Activated CD4-positive, alpha-beta T cell treated with anti-CD3 and anti-CD28 coated beads, Interleukin-2, Interleukin-6, amounts not matched to agents 100 ng/mL and 50 ng/mL, durations not matched to agents 16 hours and 8 hours (primary cell): ENCODE measurements at regions not wholly inside any gene's neighbourhood (a gene's known extent, or its start where the extent isn't known, plus 50 kb on each side); places are given as distances from the start of the nearest gene placed in this dataset.

Experiments
- DNase-seq: peaks from one replicate; pipeline ENCODE4 v3.0.0-alpha.2; 2020

DNA sequence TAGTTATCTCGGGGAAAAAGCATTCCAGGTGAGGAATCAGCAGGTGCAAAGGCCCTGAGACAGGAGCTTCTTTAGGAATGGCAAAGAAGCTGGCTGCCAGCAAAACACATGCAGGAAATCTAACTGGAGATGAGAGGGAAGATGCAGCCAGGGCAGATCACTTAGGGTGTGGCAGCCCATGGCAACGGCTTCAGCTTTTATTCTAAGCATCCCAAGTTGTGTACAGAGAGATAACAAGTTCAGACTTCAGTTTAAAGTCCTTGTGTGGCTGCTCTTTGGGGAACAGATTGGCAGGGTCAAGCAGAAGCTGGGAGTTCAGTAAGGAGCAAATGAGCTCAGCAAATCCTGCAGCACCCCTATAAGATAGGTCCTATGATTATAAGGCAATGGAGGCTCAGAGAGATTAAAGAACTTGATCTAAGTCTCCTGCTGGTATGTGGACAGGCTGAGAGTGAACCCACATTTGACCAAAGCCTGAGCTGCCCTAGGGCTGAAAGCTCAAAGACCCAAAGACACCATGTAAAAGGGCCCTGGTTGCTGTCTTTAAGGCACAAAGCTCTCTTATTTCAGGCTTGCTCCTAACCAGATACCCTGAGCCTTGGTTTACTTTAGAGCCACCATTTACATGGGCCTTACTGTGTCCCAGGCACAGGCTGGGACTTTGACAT is 466.8 kb downstream of the SOX6 start:
- DNase-seq = no peak

DNA sequence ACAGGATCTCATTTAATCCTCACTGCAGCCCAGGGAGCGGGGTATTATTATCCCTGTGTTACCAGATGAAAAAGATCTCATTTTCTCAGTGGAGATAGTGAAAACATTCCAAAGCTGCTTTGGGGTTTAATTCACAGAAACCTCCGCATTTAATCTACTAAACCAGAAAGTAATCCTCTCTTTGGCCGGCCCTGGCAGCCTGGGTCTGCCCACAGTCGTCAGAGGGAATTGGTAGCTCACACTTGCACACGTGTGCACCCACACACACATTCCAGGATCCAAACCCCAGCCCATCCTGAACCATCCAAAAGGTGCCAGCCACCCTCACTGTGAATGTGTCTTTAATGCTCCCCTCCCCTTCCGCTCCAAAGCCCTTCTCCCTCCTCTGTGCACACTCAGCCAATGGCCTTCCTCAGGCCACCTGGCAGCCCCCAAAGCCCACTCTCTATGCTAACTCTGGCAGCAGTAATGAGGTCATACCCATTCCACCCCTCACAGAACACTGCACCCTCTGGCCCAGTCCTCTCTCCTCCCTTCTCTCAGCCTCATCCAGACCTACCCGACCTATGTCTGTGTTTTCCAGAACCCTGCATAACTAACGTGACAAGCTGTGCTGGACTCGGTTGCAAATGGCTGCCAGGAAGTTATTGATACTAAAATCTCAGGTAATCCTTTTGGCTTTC is 466.2 kb downstream of the SOX6 start:
- no peak for DNase-seq

DNA sequence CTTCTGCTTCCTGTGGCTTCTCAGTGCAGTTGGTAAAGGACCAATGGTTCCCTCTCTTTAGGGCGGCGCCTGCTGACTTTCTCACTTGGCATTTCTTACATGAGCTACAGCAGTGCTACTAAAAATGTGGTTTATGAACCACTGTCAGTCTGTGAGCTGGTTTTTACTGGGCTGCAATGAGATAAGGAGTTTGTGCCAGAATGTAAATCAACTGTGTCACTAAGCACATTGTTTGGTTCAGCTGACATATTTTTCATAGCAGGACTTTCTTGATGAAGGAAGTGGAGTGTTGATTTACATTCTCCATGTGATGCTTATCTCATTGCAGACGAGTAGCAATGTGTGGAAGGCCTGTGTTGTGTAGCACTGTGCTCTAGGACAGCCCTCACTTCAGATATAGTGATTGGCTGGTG is 463.3 kb downstream of the SOX6 start:
- no peak for DNase-seq

DNA sequence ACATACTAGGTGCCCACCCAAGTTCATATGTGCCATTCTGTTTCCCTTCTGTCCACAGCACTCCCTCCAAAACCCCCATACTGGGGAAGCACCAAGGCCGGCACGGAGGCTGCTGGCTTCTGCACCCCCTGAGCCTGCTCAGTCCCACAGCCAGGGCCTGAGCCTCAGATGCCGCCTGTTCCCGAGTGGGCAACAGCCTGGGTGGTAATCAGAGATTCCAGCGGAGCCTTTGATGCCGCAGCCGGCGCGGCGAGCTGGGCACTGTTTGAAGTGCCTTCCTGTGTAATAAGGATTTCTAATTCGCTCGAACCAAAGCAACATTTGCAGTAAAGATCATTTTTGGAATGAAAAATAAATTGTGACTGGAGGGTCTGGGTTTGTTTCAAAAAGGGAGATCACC is 460.3 kb downstream of the SOX6 start:
- no peak for DNase-seq

DNA sequence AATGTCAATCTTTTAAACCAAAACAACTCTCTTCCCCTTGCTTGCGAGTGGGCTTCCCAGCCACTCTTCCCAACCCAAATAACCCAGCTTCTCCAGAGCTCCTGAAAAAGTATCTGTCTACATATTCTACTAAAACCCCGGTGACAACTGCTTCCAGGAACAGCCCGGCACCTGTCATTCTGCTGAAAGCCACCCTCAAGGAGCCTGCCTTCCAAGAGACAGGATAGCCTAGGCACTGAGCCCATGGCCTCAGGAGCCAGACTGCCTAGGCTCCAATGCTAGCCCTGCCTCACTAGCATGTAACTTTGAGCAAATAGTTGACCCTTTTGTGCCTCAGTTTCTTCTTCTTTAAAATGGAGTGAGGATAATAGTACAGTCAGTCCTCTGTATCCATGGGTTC is 459.8 kb downstream of the SOX6 start:
- DNase-seq = no peak

DNA sequence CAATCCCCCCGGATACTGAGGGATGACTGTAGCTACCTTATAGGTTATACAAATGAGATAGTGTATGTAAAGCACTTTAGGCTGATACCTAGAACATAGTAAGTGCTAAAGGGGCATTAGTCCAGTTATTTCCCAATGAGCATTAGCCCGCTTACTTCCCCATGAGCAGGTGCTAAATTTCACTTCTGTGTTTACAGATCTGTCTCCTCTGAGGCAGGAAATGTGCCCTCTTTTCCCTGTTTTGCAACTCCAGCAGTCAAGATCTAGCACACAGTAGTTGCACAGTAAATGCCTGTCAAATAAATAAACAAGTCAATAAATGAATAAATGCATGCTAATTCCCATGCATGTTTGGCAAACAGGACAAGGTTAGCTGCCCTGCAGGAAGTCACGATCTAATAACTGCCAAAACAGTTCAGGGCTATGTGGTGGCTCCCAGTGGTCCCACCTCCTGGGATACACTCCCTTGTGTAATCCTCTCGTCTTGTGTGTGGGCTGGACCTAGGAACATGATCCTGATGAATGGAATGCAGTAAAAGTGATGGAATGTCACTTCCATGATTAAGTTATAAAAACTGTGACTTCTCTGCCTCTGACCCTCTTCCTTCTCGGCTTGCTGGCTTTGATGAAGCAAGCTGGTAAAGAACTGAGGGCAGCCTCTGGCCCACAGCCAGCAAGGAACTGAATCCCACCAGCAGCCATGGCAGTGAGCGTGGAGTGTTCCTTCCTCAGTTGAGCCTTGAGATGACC is 459.0 kb downstream of the SOX6 start:
- DNase-seq = no peak

DNA sequence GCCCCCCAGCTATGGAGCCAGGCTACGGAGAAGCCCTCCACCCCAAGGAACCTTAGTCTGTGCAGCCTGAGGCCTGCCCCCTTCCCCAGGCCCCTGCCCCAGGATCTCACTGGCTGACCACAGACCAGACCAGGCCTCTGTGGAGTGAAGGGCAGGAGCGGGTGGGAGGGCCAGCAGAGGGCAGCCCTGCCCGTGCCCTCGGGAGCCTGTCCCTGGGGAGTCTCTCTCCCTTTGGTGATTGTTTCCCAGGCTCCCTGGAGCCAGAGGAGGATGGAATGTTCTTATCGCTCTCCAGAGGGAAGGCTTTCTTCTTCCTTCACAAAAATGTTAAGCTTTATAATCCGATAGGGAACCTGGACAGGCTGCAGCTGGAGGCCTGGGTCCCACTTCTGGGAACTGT is 455.3 kb downstream of the SOX6 start:
- DNase-seq = no peak

DNA sequence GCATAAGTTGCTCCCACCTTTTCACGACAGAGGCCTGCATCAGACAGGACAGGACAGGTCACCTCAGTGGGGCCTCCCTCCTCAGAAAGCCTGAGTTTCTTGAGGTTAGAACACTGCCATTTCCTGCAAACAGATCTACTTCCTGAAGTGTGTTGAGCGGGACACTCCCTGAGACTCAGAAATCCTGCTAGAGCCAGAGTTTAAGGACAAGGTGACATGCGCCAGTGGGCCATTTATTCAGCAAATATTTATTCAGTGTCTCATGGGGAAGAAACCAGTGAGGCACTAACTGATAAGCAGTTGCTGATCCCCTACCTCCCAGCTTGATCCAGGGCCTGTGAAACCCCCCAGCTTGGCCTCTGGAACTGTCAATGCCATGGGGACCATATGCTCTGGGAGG is 454.6 kb downstream of the SOX6 start:
- no peak for DNase-seq

DNA sequence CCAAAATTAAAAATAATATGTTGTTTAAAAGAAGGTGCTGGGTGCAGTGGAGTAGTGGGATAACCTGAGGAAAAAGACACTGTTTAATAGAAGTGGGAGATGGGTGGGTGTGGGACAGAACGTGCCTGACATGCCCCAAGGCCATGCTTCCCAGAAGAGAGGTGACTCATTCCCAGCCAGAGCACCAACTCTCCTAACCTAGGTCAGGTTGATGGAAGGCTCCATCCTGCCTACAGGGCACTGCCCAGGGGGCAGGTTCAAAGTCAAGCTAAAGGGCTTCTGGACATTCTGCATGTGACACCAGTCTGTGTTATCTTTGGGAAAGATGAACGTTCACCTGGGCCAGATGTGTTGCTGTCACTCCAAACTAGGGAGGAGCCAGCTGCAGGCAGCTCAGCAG is 453.1 kb downstream of the SOX6 start:
- no peak for DNase-seq

DNA sequence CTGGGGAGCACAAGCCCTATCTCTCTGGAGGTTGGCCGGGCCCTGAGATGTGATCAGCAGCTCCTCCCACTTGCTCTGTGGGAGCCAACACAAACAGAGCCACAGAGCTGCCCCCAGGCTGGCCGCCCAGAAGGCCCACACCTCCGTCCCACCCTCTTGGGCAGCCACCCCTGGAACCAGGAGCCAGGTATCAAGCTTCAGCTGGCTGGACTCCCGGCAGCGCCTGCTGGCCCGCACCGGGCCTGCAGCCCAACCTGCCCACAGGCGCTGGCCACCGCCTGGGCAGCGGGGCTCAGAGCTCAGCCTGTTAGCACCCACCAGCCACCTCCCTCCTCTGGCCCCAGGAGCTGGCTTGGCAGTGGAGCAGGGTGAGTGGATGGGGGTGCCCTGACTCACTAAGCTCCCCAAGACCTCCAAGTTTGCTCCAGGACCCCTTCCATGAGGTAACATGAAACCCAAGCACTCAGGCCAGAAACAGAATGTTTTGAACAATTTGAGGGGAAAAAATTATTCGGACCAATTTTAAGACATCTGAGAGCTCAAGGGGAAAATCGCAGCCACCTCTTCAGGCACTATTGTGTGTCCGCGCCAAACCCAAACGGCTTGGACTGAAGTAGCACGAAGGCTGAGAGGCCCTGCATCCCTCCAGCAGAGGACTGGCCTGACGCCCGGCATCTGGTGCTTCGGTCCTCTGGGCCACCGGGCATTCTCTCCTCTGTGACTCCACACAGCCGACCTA is 450.8 kb downstream of the SOX6 start:
- no peak for DNase-seq

DNA sequence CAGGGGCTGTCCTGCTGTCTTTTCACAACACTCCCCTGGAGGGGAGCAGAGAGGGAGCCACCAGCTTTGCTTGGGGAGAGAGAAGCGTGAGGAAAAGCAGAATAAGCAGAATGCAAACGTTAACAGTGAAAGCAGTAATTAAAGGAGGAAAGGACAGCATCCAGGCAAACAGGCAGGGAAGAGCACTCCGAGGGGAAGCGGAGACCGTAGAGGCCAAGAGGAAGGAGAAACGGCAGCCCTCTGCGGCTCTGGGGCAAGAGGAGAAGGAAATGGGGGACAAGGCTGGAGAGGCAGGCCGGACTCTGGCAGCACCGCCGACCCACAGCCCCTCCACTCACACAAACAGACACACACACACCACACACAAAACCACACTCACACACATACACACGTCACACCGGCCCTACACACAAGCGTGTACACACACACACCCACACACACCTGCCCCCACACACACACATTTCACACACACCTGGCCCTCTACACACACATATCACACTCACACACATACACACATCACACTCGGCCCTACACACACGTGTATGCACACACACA is 449.8 kb downstream of the SOX6 start:
- no peak for DNase-seq

DNA sequence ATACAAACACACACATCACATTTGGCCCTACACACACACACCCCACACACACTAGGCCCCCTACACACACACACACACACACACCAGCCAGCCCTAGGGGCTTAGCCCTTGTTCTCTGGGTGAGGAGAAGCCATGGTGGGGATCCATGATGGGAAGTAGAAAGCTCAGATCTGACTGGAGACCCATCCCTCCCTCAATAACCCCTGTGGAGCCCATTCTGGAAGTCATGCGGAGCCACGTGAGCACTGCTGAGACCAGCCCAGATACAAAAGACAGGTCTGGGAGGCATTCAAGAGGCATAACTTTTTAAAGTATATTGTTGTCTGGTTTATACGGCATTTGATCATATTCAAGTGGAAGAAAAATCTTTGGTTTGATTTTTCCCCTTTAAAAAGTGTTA is 448.5 kb downstream of the SOX6 start:
- no peak for DNase-seq

DNA sequence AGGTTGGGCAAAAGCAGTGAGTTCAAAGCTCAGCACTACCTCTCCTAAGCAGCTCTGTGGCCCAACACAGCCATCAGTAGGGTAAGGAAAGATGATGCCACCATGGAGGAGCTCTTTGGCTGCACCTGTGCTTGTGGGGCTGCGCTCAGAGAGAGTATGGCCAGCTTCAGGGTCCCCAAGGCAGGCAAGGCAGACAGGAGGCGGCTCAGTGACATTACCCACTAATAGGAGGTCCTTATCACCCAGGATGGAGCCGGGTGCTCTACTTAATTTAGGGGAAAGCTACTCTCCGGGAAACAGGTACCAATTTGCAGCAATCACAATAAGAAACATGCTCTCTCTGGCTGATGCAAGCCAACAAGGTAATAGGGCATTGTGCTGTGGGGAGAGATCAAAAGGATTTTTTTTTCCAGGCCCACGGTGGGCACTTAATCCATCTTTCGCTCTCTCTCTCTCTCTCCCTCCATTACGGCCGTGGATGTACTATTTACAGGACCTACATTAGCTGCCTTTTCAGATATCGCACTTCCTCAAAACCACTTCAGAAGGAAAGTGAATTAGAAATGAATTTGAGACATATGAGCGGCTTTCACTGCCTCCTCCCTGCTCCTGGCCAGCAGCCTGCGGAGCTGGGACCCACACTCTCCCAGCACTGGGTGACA is 446.3 kb downstream of the SOX6 start:
- DNase-seq = no peak

DNA sequence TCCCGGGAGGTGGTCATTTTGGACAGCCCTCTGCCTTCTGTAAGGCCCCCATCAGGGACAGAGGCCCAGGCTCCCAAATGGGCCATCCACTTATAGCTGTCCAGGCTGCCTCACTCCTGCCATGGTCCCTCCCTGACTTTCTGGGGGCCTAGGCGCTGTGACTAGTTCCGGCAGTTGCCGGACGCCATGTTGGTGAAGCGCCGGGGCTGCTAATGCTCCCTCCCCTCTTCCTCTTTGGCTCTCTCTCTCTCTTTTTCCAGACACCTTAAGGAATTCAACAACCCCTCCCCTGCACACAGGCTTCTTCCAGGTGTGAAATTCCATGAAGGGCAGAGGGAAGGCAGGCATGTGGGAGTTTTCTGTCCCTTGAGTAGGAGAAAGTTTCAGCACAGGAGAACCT is 445.6 kb downstream of the SOX6 start:
- DNase-seq = no peak

DNA sequence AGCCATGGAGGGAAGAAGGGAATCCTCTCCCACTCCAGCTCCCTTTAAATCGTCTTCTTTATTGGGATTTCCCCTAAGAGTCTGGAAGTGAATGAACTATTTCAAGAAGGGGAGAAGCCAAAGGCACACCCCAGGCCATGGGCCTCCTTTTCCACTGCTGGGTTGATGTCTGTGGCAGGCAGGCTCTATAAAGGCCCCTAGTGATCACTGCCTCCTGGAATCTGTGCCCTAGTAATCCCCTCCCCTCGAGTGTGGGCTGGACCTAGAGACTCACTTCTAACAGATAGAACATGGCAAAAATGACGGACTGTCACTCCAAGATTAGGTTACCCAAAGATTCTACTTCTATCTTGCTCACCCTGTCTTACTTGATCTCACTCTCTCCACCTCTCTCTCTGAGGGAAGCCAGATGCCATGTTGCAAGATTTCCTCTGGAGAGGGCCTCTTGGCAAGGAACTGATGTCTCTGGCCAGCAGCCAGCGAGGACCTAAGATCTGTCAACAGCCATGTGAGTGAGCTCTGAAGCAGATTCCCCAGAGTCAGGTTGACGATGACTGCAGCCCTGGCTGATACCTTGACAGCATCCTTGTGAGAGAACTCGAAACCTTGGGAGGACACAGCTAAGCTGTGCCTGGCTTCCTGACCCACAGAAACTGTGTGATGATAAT is 444.8 kb downstream of the SOX6 start:
- no peak for DNase-seq

DNA sequence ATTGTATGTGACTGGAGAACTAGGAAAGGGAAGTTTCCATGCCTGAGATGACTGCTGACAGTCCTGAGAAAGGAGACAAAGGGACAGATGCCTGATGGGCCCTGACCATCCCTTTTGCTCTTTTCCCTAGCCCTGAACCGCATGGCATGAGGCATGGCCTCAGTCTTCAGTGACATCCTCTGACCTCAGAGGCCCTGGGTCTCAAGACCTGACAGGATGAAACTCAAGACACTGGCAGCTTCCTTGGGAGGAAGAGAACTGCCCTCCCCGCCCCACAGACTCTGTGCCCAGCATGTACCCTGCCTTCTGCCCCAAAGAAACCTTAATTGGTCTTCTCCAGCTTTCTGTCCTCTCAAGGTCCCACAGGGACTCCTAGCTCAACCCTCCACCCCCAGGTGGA is 444.1 kb downstream of the SOX6 start:
- no peak for DNase-seq

DNA sequence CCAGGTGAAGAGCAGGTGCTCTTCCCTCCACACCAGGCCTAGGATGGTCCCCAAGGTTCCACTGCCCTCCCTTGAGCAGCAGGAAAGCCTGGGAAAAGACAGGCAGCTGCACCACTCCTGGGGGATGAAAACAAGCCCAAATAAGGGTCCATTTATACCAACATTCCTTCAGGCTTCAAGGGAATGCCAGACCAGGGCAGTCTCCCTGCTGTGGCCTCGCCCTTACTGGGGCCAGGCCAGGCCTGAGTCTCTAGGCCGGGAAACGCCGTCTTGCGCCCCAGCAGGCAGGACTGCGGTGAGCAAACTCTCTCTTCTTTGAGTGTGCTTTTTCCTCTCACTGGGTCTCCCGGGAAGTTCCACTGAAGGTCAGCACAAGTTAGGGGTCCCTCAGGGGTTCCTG is 443.5 kb downstream of the SOX6 start:
- DNase-seq = no peak

DNA sequence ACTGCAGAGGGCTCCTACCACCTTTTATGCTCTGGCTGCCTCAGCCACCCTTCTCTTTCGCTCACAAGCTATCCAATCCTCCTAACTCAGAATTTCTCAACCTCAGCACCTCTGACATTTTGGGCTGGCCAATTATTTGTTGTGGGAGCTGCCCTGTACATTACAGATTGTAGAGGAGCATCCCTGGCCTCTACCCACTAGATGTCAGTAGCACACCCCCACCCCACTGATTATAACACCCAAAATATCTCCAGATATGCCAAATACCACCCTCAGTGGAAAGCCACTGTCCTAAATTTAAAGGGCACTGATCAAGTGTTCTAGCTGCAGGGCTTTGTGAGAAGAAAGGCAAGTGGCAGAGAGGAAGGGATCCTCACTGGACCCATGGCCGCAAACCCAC is 443.1 kb downstream of the SOX6 start:
- DNase-seq = no peak
